ENCODE measurements at regions not wholly inside any gene's neighbourhood (a gene's known extent, or its start where the extent isn't known, plus 50 kb on each side); places are given as distances from the start of the nearest gene placed in this dataset.

DNA sequence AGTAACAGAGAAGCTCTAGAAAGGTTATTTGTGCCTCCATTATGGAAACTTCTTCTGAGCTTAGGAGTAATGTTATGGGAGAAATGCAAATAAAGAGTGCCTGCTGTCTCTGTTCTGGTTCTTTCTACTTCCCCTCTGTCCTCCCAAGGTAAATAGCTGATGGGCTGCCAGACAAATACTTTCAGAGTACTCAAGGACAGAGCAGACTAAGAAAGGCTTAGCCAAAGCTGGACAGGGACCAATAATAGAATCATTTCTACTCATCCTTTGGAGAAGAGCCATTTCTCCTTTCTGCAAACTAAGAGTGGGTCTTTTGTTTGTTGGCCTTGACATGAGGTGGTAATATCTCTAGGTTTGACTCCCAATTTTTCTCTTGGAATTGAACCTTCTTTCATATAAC, 136.1 kb downstream of the MID1IP1 start:
- H3K27ac ChIP-seq: no peak overlapping the region
- no peak for DNase-seq (ENCODE audit: low spot score)
- H3K4me3 ChIP-seq: no peak overlapping the region
- TF ChIP-seq, protein P1, sequence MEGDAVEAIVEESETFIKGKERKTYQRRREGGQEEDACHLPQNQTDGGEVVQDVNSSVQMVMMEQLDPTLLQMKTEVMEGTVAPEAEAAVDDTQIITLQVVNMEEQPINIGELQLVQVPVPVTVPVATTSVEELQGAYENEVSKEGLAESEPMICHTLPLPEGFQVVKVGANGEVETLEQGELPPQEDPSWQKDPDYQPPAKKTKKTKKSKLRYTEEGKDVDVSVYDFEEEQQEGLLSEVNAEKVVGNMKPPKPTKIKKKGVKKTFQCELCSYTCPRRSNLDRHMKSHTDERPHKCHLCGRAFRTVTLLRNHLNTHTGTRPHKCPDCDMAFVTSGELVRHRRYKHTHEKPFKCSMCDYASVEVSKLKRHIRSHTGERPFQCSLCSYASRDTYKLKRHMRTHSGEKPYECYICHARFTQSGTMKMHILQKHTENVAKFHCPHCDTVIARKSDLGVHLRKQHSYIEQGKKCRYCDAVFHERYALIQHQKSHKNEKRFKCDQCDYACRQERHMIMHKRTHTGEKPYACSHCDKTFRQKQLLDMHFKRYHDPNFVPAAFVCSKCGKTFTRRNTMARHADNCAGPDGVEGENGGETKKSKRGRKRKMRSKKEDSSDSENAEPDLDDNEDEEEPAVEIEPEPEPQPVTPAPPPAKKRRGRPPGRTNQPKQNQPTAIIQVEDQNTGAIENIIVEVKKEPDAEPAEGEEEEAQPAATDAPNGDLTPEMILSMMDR (IDR thresholded peaks at IDR 0.05): no peak

DNA sequence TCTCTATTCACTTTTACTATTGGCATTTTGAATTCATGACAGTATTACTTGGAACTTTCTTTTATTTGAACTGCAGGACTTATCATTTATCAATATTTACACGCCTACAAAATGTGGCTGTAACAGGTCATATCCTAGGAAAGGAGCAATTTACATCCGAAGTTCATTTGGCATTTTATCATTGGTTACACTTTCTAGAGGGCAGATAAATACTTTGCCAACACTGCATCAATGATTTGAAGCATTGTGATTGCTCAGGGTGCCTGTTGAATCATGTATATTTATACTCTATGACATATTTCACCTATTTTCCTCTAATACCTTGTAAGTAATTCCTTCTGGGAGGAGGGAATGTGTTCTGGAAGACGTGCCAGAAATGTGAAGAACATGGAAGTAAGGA, 136.7 kb downstream of the MID1IP1 start:
- Histone ChIP-seq H3K4me3 (no peak overlapping the region), H3K27ac (no peak overlapping the region)
- TF ChIP-seq, protein P1 (IDR thresholded peaks at IDR 0.05): no peak
- DNase-seq (ENCODE audit: low spot score): no peak

DNA sequence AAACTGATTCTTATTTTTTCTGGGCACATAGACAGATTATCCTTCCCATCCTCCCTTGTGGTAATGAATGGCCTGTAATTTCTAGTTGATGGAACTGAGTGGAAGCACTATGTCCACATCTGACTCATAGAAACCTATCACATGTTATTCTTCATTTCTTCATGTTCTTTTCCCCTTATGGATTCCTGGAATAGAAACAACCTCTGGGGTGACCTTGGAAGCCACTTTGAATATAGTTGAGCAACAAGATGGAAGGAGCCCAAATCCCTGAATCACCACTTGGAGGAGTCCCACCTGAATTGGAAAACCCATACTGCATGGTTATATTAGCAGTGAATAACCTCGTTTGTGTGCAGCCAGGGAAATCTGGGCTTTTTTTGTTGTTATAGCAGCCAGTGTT, 137.8 kb downstream of the MID1IP1 start:
- DNase-seq (ENCODE audit: low spot score): no peak
- TF ChIP-seq, protein P1 (IDR thresholded peaks at IDR 0.05): no peak
- Histone ChIP-seq H3K27ac (no peak overlapping the region), H3K4me3 (no peak overlapping the region)

DNA sequence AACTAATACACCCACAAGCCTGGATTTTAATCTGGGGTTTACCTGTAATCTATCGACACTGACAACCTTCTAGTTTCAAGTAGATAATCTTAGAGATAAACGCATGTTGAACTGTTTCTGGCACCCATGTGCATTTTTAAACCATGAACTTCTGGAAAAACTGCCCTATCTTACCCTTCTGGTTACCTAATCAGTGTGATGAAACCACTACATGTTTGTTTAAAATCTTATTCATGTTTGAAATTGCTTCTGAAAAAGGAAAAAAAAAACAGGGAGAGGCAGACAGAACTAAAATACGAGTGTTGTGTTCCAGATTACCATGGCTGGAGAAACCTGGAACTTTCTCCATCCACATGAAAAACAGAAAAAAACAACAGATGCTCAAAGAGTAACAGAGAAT, 139.3 kb downstream of the MID1IP1 start:
- TF ChIP-seq, protein P1 (IDR thresholded peaks at IDR 0.05): no peak
- DNase-seq (ENCODE audit: low spot score): no peak
- H3K4me3 ChIP-seq: no peak overlapping the region
- H3K27ac ChIP-seq: peak overlapping the region; percentile 18 to 59

DNA sequence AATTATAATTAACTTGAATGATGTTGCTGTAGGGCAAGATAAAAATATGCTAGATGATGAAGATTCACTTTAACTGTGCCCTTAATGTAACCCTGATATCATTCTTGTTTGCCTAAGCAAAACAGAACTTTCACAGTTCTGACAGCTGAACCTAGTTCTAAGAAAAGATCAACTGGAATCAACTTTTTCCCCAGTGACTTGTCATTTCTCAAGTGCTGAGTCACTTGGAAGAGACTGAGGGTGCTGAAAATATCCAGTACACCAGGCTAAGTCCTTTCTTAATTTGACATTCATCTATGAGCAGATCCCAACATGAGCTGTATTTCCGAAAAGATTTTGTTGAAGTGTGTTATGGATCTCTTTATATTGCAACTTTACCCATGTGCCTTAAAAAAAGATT, 140.4 kb downstream of the MID1IP1 start:
- no peak overlapping the region for H3K4me3 ChIP-seq
- H3K27ac ChIP-seq: peak overlapping the region; percentile 59 to 69
- TF ChIP-seq, protein P1 (IDR thresholded peaks at IDR 0.05): no peak
- DNase-seq (ENCODE audit: low spot score): no peak

DNA sequence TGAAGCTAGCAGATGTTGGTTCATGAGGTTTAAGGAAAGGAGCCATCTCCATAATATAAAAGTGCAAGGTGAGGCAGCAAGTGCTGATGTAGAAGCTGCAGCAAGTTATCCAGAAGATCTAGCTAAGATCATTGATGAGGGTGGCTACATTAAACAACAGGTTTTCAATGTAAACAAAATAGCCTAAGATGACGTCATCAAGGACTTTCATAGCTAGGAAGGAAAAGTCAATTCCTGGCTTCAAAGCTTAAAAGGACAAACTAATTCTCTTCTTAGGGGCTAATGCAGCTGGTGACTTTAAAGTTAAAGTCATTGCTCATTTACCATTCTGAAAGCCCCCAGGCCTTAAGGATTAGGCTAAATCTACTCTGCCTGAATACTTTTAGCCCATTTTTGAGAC, 141.9 kb downstream of the MID1IP1 start:
- Histone ChIP-seq H3K27ac (no peak overlapping the region), H3K4me3 (no peak overlapping the region)
- DNase-seq (ENCODE audit: low spot score): no peak
- TF ChIP-seq, protein P1 (IDR thresholded peaks at IDR 0.05): no peak

DNA sequence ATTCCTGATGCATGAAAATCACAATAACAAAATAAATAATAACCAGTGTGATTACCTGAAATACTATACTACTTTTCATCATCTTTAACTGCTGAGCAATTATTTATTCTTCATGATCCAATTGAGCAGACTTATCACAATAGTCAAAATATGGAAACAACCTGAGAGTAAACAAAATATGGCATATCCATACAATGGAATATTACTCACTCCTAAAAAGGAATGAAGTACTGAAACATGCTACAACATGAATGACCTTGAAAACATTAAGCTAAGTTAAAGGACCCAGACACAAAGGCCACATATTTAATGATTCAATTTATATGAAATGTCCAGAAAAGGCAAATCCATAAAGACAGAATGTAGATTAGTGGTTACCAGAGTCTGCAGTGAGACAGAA, 146.8 kb downstream of the MID1IP1 start:
- TF ChIP-seq, protein P1 (IDR thresholded peaks at IDR 0.05): no peak
- H3K27ac ChIP-seq: no peak overlapping the region
- no peak for DNase-seq (ENCODE audit: low spot score)
- H3K4me3 ChIP-seq: no peak overlapping the region

All from coronary artery (tissue), 2 donors.